GM23248 (cell line): ENCODE measurements at regions not wholly inside any gene's neighbourhood (a gene's known extent, or its start where the extent isn't known, plus 50 kb on each side); places are given as distances from the start of the nearest gene placed in this dataset.

Experiments used
- DNase-seq: peaks from one replicate; pipeline ENCODE4 v3.0.0-alpha.2; 2015
- H2AFZ ChIP-seq: fragments of 200-600 bp; sonication (generic); 2 replicates; pipeline ENCODE4 v1.6.1; 2016; ENCODE audit warnings: antibody characterized with exemption
- H3F3A ChIP-seq: fragments of 200-600 bp; sonication (generic); 2 replicates; pipeline ENCODE4 v1.6.1; 2016; ENCODE audit warnings: mild to moderate bottlenecking, antibody characterized with exemption, mixed run types; ENCODE audit not compliant: insufficient read depth
- H3K27ac ChIP-seq: fragments of 200-600 bp; sonication (generic); 2 replicates; pipeline ENCODE4 v1.5.1; 2016; ENCODE audit warnings: mild to moderate bottlenecking
- H3K27me3 ChIP-seq: fragments of 200-600 bp; sonication (generic); replicated peaks from 2 replicates; pipeline ENCODE4 v1.6.1; 2016; ENCODE audit warnings: mild to moderate bottlenecking; ENCODE audit not compliant: insufficient read depth
- H3K36me3 ChIP-seq: fragments of 200-600 bp; sonication (generic); 2 replicates; pipeline ENCODE4 v1.6.1; 2016; ENCODE audit warnings: low read depth, mild to moderate bottlenecking
- H3K4me1 ChIP-seq: fragments of 200-600 bp; sonication (generic); 2 replicates; pipeline ENCODE4 v1.6.1; 2016; ENCODE audit warnings: mild to moderate bottlenecking; ENCODE audit not compliant: insufficient read depth
- H3K4me2 ChIP-seq: fragments of 200-600 bp; sonication (generic); one replicate; pipeline ENCODE4 v1.6.1; 2016; ENCODE audit warnings: mild to moderate bottlenecking; ENCODE audit not compliant: unreplicated experiment
- H3K4me3 ChIP-seq: fragments of 200-600 bp; sonication (generic); 2 replicates; pipeline ENCODE4 v1.5.1; 2016; ENCODE audit warnings: mild to moderate bottlenecking
- H3K79me2 ChIP-seq: fragments of 200-600 bp; sonication (generic); 2 replicates; pipeline ENCODE4 v1.6.1; 2016; ENCODE audit warnings: mild to moderate bottlenecking; ENCODE audit not compliant: insufficient read depth
- H3K9ac ChIP-seq: fragments of 200-600 bp; sonication (generic); 2 replicates; pipeline ENCODE4 v1.6.1; 2016; ENCODE audit warnings: mild to moderate bottlenecking
- H3K9me2 ChIP-seq: fragments of 200-600 bp; sonication (generic); 2 replicates; pipeline ENCODE4 v1.6.1; 2016; ENCODE audit warnings: mixed run types, mild to moderate bottlenecking, moderate library complexity; ENCODE audit not compliant: insufficient read depth
- H3K9me3 ChIP-seq: fragments of 200-600 bp; sonication (generic); one replicate; pipeline ENCODE4 v1.6.1; 2017; ENCODE audit warnings: low read depth
- H4K20me1 ChIP-seq: fragments of 200-600 bp; sonication (generic); 2 replicates; pipeline ENCODE4 v1.6.0; 2016; ENCODE audit not compliant: insufficient read depth
- EZH2 ChIP-seq: fragments of 200-600 bp; sonication (generic); IDR thresholded peaks from 2 replicates; pipeline ENCODE4 v1.6.1; 2018; ENCODE audit warnings: antibody characterized with exemption, mild to moderate bottlenecking; ENCODE audit not compliant: insufficient read depth, poor library complexity, severe bottlenecking
- EZH2phosphoT487 ChIP-seq: fragments of 200-600 bp; sonication (generic); IDR thresholded peaks from 2 replicates; pipeline ENCODE4 v1.6.1; 2018; ENCODE audit warnings: antibody characterized with exemption, moderate library complexity, mild to moderate bottlenecking, low read depth; ENCODE audit not compliant: insufficient read depth
- whole genome bisulfite sequencing, 2 experiments: methylation state at CpG; one replicate each; pipeline ENCODE4 v1.1.6; 2015 to 2017; ENCODE audit warnings: low lambda C conversion rate in 2 of 2, low coverage in 1 of 2; ENCODE audit errors: missing lambda C conversion rate in 2 of 2; 5-methylcytosine and 5-hydroxymethylcytosine counted together
- in situ Hi-C: fragments of 300-500 bp; cut with MboI; formaldehyde crosslinking; loops from 2 replicates; pipeline ENCODE4 v1.15.0; 2020

GRCh38 chr4:106476741-106477140 lies 108.2 kb upstream of the GIMD1 start:
- H3K27ac ChIP-seq: no peak overlapping the region
- H2AFZ ChIP-seq: peak overlapping the region; percentile 32; the same call in 1 of the 2 replicates
- no peak overlapping the region for H3K4me2 ChIP-seq
- DNase-seq: no peak
- H3K79me2 ChIP-seq: no peaks in the 10 kb centered on the region
- TF ChIP-seq EZH2 (no peak), EZH2phosphoT487 (no peak)
- no peaks in the 10 kb centered on the region for H3K27me3 ChIP-seq
- no peaks in the 10 kb centered on the region for H3K9me2 ChIP-seq
- in situ Hi-C loops: no loop called here
- no peak overlapping the region for H3K9ac ChIP-seq
- 21 to 22% methylated on average over 1 of the region's 1 CpG for WGBS, 2 experiments
- no peaks in the 10 kb centered on the region for H3K9me3 ChIP-seq
- no peaks in the 10 kb centered on the region for H4K20me1 ChIP-seq
- no peaks in the 10 kb centered on the region for H3F3A ChIP-seq
- H3K4me1 ChIP-seq: no peaks in the 10 kb centered on the region
- no peaks in the 10 kb centered on the region for H3K36me3 ChIP-seq
- H3K4me3 ChIP-seq: no peak overlapping the region

- 95% methylated on average over 1 of the region's 1 CpG for WGBS, 2 experiments
- Histone ChIP-seq H3K4me3 (no peak overlapping the region), H3K27ac (no peak overlapping the region), H3K79me2 (no peaks in the 10 kb centered on the region), H3K4me2 (no peak overlapping the region), H4K20me1 (no peaks in the 10 kb centered on the region), H3K27me3 (no peaks in the 10 kb centered on the region), H3K9ac (no peak overlapping the region), H3K4me1 (no peaks in the 10 kb centered on the region), H2AFZ (no peak overlapping the region), H3K9me3 (no peaks in the 10 kb centered on the region), H3F3A (no peaks in the 10 kb centered on the region), H3K9me2 (no peaks in the 10 kb centered on the region), H3K36me3 (no peaks in the 10 kb centered on the region)
- TF ChIP-seq EZH2phosphoT487 (no peak), EZH2 (no peak)
- in situ Hi-C loops: no loop called here
- DNase-seq: no peak
These were observed 104.9 kb upstream of the GIMD1 start for GRCh38 chr4:106473515-106473914.

DNA sequence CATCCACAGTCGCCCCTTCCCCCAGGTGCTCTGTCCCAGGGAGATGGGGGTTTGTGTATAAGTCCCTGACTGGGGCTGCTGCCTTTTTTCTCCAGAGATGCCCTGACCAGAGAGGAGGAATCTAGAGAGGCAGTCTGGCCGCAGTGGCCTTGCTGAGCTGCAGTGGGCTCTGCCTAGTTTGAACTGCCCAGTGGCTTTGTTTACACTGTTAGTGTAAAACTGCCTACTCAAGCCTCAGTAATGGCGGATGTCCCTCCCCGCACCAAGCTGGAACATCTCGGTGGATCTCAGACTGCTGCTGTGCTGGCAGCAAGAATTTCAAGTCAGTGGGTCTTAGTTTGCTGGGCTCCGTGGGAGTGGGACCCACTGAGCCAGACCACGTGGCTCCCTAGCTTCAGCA lies 102.6 kb upstream of the GIMD1 start:
- Histone ChIP-seq H3K36me3 (no peaks in the 10 kb centered on the region), H4K20me1 (no peaks in the 10 kb centered on the region), H3K79me2 (no peaks in the 10 kb centered on the region), H3K4me2 (no peak overlapping the region), H3K27ac (no peak overlapping the region), H3K4me1 (no peaks in the 10 kb centered on the region), H3F3A (no peaks in the 10 kb centered on the region), H3K9me3 (no peaks in the 10 kb centered on the region), H3K9ac (no peak overlapping the region), H3K27me3 (no peaks in the 10 kb centered on the region), H3K4me3 (no peak overlapping the region), H2AFZ (no peak overlapping the region), H3K9me2 (no peaks in the 10 kb centered on the region)
- WGBS, 2 experiments: 77 to 78% methylated on average over 7 of the region's 7 CpGs
- TF ChIP-seq EZH2phosphoT487 (no peak), EZH2 (no peak)
- DNase-seq: no peak
- in situ Hi-C loops: no loop called here

- Histone ChIP-seq H3K9ac (no peak overlapping the region), H3K4me1 (peaks cover 7% of the 10 kb centered on the region; the same call in 1 of the 2 replicates), H3K4me3 (no peak overlapping the region), H3K36me3 (no peaks in the 10 kb centered on the region), H3K4me2 (no peak overlapping the region), H3K27ac (no peak overlapping the region), H3K9me3 (no peaks in the 10 kb centered on the region), H3K27me3 (no peaks in the 10 kb centered on the region), H2AFZ (no peak overlapping the region), H4K20me1 (no peaks in the 10 kb centered on the region), H3F3A (0 out of 2 replicates have a peak, but pooled peaks cover 7% of the 10 kb centered on the region), H3K79me2 (no peaks in the 10 kb centered on the region), H3K9me2 (no peaks in the 10 kb centered on the region)
- no peak for DNase-seq
- TF ChIP-seq EZH2 (no peak), EZH2phosphoT487 (no peak)
- WGBS, 2 experiments: 53 to 59% methylated on average over 2 of the region's 2 CpGs
- in situ Hi-C loops: no loop called here
These were observed 95.0 kb upstream of the GIMD1 start for GRCh38 chr4:106463622-106464021.

DNA sequence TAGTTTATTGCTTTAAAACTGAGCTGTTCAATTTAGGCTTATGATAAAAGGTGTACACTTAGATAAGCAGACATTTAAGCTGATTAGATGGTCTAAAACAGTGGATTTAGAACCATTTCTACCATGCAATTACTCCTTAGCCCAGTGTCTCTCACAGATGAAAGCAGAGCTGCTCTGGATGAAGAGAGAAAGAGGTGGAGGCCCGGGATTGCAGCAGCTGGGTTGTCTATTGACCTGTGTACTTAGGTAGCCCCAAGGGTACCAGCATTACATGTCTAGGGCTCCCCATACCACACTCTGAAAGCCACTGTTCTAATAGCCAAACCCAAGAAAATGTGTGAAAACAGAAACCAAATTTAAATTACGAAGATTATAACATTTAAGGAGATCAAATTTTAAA lies 86.0 kb upstream of the GIMD1 start:
- no peaks in the 10 kb centered on the region for H4K20me1 ChIP-seq
- no peaks in the 10 kb centered on the region for H3K36me3 ChIP-seq
- in situ Hi-C loops: no loop called here
- TF ChIP-seq EZH2 (no peak), EZH2phosphoT487 (no peak)
- no peaks in the 10 kb centered on the region for H3K9me2 ChIP-seq
- no peak overlapping the region for H3K27ac ChIP-seq
- no peak overlapping the region for H3K4me2 ChIP-seq
- no peaks in the 10 kb centered on the region for H3K27me3 ChIP-seq
- H3K9me3 ChIP-seq: no peaks in the 10 kb centered on the region
- H2AFZ ChIP-seq: no peak overlapping the region
- H3K4me3 ChIP-seq: no peak overlapping the region
- DNase-seq: no peak
- no peaks in the 10 kb centered on the region for H3F3A ChIP-seq
- WGBS, 2 experiments: 67% methylated on average over 2 of the region's 2 CpGs
- no peaks in the 10 kb centered on the region for H3K79me2 ChIP-seq
- no peak overlapping the region for H3K9ac ChIP-seq
- H3K4me1 ChIP-seq: no peaks in the 10 kb centered on the region
